Stomach (tissue), 4 donors: ENCODE measurements at regions not wholly inside any gene's neighbourhood (a gene's known extent, or its start where the extent isn't known, plus 50 kb on each side); places are given as distances from the start of the nearest gene placed in this dataset.

ENCODE experiments used
- POLR2A ChIP-seq, 4 donors: fragments of 450-650 bp; IDR thresholded peaks; one replicate each; pipeline ENCODE4 v1.6.1; 2016; ENCODE audit warnings: antibody characterized with exemption in 4 of 4, control low read depth in 2 of 4, mild to moderate bottlenecking in 1 of 4, moderate library complexity in 1 of 4
- TF ChIP-seq, protein P1 (sequence below), 7 experiments: fragments of 450-650 bp in 4 of 7; fragments of 200-600 bp in 3 of 7; sonication (generic) in 3 of 7; IDR thresholded peaks; one replicate each; pipeline ENCODE4 v1.5.1; 2016 to 2019; ENCODE audit warnings: antibody characterized with exemption in 7 of 7, control low read depth in 2 of 7, mild to moderate bottlenecking in 1 of 7

DNA sequence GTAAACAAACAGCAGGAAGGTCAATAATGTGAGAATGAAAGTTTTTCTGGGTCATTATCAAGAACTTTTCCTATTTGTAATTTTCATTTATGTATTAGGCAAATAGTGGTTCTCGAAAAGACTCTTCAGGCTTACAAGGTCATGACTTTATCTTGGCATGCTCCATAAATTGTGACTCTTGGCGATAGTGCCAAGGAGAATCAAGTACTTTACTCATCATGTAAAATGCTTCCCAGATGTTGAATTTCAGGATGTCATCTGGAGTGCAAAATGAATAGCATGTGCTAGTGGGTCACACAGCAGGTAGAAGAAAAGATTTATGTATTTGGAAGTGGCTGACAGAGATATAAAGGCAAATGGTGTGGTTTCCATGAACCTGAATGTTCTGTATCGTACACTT, 1492.7 kb upstream of the PCDH20 start:
- TF ChIP-seq, protein P1, sequence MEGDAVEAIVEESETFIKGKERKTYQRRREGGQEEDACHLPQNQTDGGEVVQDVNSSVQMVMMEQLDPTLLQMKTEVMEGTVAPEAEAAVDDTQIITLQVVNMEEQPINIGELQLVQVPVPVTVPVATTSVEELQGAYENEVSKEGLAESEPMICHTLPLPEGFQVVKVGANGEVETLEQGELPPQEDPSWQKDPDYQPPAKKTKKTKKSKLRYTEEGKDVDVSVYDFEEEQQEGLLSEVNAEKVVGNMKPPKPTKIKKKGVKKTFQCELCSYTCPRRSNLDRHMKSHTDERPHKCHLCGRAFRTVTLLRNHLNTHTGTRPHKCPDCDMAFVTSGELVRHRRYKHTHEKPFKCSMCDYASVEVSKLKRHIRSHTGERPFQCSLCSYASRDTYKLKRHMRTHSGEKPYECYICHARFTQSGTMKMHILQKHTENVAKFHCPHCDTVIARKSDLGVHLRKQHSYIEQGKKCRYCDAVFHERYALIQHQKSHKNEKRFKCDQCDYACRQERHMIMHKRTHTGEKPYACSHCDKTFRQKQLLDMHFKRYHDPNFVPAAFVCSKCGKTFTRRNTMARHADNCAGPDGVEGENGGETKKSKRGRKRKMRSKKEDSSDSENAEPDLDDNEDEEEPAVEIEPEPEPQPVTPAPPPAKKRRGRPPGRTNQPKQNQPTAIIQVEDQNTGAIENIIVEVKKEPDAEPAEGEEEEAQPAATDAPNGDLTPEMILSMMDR (IDR thresholded peaks at IDR 0.05) = no peak
- no peak for TF ChIP-seq POLR2A (IDR thresholded peaks at IDR 0.05)
